Epidermal melanocyte (primary cell): ENCODE measurements at regions not wholly inside any gene's neighbourhood (a gene's known extent, or its start where the extent isn't known, plus 50 kb on each side); places are given as distances from the start of the nearest gene placed in this dataset.
"Not testable (repeated sequence)": the region's sequence is repeated elsewhere in the genome, so short reads cannot be mapped to it uniquely, and the experiment has no call there.

ENCODE experiments used
- DNase-seq: peaks from one replicate; pipeline ENCODE4 v3.0.0; 2011; ENCODE audit warnings: low spot score; ENCODE audit not compliant: insufficient read length

DNA sequence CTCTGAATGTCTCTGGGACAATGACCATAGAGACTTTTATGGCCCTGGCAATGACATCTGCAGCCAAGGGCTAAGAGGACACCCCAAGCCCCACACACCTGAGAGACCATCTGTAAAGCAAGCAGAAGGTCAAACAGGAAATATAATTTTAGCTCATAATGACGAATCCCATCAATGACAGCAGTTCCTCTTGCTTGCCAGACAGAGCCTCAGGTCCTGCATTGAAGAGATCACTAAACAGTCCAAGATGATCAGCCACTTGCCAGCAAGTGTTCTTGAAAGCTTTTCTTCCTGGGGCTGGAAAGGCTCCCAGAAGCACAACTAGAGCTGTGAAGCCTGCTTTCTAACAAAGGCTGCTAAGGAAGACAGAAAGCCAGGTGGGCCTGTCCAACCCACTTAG lies 993.7 kb upstream of the AUTS2 start:
- DNase-seq = no peak

GRCh38 chr7:68610701-68611100 lies 987.6 kb upstream of the AUTS2 start:
- no peak for DNase-seq

DNA sequence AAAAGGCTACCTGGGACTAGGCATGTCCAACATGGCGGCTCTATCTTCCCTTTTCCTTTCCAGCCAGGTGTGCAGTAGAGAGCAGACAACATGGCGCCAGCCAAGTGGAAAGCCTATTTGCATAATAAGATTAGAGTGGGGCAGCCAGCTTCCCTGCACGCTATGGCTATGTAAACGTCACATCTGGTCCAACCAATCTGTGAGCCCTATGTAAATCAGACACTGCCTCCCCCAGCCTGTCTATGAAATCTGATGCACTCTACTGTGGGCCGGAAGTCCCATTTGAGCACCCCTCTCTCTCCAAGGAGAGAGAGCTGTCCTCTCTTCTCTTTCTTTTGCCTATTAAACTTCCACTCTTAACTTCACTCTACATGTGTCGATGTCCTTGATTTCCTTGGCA lies 984.9 kb upstream of the AUTS2 start:
- DNase-seq = no peak

DNA sequence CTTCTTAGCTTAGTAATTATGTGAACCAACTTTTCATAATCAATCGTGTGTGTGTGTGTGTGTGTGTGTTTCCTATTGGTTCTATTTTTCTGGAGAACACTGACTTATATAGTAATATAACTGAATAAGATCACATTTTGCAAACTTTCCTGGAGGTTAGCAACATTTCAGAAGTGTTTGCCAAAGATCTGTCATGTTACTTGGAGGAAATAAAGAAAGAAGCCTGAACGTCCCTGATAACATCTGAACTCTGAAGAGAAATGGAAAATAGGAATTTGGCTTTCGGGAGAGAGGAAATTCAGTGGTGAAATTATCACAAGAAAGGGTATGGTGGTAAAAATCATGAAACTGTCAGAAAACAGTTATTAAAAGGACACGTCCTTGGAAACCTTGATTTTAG lies 984.4 kb upstream of the AUTS2 start:
- no peak for DNase-seq

- DNase-seq = no peak
Measured at GRCh38 chr7:68619526-68619925, 978.7 kb upstream of the AUTS2 start.

DNA sequence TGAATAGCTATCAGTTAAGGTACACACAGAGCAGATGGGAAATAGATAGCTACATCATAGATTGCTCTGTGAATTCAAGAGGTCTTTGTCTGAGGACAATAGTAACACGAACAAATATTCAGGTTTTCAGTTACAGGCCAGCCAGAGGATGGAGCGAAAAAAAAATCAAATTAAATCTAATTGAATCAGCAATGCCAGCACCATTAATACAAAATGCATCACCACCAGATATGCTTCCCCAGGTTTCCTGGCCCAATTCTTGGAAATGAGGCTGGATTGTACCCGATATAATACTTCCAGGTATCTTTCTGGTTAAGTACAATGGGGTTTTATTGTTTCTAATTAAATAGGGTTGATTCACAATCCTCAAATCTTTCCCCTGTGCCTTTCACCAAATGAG lies 975.8 kb upstream of the AUTS2 start:
- DNase-seq = no peak

DNA sequence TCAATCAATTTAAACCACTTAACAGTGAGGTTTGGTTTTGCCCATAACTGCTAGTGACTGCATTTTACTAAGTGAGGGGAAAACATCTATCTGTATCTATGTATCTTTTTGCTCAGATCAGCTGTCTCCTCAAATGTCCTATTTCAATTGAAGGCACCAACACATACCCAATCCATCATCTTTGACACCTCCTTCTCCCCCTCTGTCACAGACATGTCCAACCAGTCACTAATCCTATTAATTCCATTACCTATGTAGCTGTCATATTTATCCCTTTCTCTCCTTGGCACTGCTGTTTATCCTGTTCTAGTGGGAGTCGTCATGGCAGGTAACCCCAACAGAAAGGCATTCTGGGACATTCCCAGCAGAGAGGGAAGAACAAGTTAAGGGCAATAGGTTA lies 975.2 kb upstream of the AUTS2 start:
- no peak for DNase-seq

DNA sequence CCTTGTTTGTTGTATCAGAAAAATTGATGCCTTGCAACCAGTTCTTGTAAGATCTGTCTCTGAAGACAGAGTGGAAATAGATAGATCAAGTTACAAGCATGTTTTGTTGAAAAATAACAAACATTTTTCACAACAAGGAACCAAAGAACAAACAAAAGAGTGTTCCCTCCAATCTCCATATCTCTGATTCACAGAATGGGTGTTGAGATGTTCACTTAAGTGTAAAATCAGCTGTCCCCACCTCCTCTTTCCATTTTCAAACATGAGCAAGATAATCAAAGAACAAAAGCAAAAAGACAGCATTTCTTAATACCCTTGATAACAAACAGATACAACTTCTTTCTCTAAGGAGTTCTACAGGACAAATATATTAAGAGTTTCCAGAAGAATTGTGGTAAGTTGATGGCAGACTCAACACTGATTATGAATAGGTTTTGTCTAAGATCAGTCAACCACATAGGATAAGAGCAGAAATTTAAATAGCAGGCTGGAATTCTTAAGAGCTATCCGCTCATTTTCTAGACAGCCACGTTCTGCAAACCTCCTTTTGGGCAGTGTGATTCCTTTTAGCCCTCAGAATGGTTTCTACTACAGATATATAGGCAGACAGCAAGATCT lies 970.9 kb upstream of the AUTS2 start:
- DNase-seq = no peak

DNA sequence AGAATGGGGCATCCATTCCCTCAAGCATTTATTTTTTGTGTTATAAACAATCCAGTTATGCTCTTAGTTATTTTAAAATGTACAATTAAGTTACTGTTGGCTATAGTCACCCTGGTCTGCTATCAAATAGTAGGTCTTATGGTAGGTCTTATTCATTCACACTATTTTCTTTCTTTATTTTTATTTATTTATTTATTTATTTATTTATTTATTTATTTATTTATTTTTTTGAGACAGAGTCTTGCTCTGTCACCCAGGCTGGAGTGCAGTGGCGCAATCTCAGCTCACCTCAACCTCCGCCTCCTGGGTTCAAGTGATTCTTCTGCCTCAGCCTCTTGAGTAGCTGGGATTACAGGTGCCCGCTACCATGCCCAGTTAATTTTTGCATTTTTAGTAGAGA lies 967.4 kb upstream of the AUTS2 start:
- not testable (repeated sequence) for DNase-seq

- DNase-seq = no peak
Measured at GRCh38 chr7:68640103-68640502, 958.2 kb upstream of the AUTS2 start.

DNA sequence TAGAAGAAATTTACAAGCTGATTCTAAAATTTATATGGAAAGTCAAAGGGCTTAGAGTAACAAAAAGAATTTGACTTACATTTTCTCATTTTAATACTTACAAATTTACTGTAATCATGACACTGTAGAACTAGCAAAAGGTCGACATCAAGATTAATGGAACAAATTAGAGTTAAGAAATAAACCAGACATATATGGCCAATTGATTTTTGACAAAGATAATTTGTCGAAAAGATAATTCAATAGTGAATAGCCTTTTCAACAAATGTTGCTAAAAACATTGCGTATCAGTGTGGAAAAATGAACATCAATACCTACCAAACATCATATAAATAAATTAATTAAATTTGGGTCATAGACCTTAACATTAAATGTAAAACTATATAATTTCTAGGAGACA lies 955.5 kb upstream of the AUTS2 start:
- DNase-seq = no peak

- no peak for DNase-seq
Measured at GRCh38 chr7:68663392-68663791, 934.9 kb upstream of the AUTS2 start.

GRCh38 chr7:68671046-68671445 lies 927.2 kb upstream of the AUTS2 start:
- DNase-seq = no peak

DNA sequence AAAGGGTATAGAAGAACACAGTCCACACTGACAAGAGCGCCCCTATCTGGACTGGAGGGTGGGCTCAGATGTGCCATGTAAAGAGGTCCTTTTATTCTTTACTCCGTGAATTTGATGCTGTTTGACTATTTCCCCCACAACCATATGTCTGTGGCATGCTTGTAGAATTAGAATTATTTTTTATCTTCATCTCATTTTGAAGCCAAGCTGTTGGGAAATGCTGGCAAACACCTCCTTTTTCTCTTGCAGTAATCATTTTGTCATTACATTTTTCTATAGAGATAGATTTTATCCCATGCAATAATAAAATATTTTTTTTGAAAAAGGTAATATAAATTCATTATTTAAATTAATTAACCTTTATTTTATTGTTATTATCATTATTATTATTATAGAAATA lies 926.6 kb upstream of the AUTS2 start:
- DNase-seq = no peak

GRCh38 chr7:68674826-68675225 lies 923.4 kb upstream of the AUTS2 start:
- no peak for DNase-seq

DNA sequence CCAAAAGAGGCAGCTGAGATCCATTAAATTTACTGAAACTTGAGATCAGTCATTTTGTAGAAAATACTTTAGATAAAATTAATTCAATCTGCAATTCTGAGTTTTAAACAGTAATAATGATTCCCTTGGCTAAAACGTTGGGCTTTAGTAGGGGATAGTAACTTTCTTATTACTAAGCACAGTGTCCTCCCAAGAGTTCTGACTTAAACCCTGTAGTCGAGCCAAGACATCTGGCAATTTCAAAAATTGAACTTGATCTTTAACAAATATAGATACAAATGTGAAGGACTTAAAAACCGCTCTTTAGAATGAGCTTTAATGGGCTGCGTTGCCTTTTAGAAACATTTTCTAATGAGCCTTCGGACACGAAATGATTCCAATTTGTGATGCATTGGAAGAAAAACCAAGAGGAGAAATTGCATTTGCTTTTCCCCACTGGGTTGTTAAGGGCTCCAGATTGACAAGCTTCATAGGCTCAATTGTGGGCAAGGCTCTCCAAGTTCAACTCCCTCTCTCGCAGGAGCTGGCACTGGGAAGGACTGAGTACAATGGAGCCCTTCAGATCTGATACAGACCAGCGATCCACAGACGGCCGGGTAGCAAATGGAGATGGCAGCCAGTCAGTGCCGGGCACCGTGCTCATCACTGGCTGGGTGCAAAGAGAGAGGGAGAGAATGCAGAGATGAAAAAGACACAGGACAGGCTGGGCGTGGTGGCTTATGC lies 921.3 kb upstream of the AUTS2 start:
- no peak for DNase-seq

GRCh38 chr7:68678196-68678595 lies 920.1 kb upstream of the AUTS2 start:
- no peak for DNase-seq

- no peak for DNase-seq
Measured at GRCh38 chr7:68679459-68680234, 918.6 kb upstream of the AUTS2 start.

- no peak for DNase-seq
Measured at GRCh38 chr7:68680235-68680872, 917.9 kb upstream of the AUTS2 start.

- no peak for DNase-seq
Measured at GRCh38 chr7:68682910-68683309, 915.4 kb upstream of the AUTS2 start.

DNA sequence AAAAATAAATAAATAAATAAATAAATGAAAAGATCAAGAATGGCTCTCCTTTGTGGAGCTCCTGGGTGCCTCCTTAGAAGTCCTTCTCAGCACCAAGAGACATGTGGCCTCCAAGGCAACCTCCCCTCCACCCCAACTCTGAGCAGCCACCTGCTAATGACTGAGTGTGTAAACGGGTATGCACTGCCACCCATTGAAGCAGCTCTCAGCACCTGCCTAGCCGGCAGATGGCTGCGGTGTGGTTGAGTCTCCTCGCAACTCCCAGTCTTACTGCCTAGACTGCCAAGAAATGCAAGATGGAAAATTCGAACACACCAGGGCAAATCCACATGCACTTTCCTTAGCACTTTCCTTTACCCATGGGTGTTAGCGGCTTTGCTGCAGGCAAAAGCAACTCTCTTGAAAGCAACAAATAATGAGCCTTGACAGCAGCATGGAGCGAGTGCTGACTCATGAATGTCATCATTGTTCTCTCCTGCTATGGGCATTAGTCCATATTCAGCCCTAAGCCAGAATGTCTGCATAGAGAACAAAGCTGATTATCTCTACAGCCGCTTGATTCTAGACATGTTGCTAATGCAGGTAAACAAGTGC lies 913.9 kb upstream of the AUTS2 start:
- no peak for DNase-seq

DNA sequence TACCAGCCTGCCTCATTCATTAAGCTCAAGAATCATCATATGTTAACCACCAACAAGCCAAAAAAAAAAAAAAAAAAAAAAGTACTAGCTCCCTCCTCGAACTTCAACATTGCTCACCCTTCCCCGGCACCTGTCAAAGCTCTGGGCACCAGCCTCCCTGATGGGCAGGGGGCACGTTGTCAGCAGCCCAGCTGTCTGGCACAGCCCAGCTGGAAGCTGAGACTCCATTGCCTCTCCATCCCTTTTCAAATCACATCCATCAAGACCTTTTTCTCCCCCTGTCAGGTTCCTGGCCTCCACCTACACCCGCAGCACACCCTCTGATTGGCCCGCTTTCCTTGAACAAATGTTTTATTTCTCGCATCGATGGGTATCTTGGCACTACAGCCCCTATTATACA lies 913.3 kb upstream of the AUTS2 start:
- no peak for DNase-seq
